ENCODE measurements at regions not wholly inside any gene's neighbourhood (a gene's known extent, or its start where the extent isn't known, plus 50 kb on each side); places are given as distances from the start of the nearest gene placed in this dataset.
"Not testable (repeated sequence)": the region's sequence is repeated elsewhere in the genome, so short reads cannot be mapped to it uniquely, and the experiment has no call there.

GRCh38 chr4:118417800-118418199 lies 65.0 kb upstream of the PRSS12 start:
- not testable (repeated sequence) for TF ChIP-seq CTCF (IDR thresholded peaks at IDR 0.05; ENCODE audit: poor library complexity, severe bottlenecking); EZH2 (IDR thresholded peaks at IDR 0.05; ENCODE audit: borderline replicate concordance, insufficient read depth, low read length, poor library complexity, severe bottlenecking); SMC3 (conservative IDR thresholded peaks at IDR 0.05; ENCODE audit: poor library complexity)

Measured in neural cell (in vitro differentiated cells).